CD14-positive monocyte (primary cell): ENCODE measurements at regions not wholly inside any gene's neighbourhood (a gene's known extent, or its start where the extent isn't known, plus 50 kb on each side); places are given as distances from the start of the nearest gene placed in this dataset.

Experiments used
- DNase-seq, 3 donors: peaks; one replicate each; pipeline ENCODE4 v3.0.0-alpha.2; 2011 to 2022
- H2AFZ ChIP-seq: 2 replicates; pipeline ENCODE4 v1.6.0; 2012; ENCODE audit warnings: mild to moderate bottlenecking, low read depth, low read length, inconsistent platforms; ENCODE audit not compliant: insufficient read depth, poor library complexity, severe bottlenecking
- H3K27ac ChIP-seq, 2 donors: 1 replicate in 1 of 2; 2 replicates in 1 of 2; pipeline ENCODE4 v1.5.1; 2012 to 2013; ENCODE audit warnings: low read length in 2 of 2, control low read depth in 1 of 2, inconsistent platforms in 1 of 2, low read depth in 1 of 2, mild to moderate bottlenecking in 1 of 2
- H3K27me3 ChIP-seq, 2 donors: one replicate each; pipeline versions ENCODE4 v1.6.0 to v1.6.1; 2011 to 2013; ENCODE audit warnings: low read length in 2 of 2; ENCODE audit not compliant: control insufficient read depth in 2 of 2, insufficient read depth in 2 of 2
- H3K36me3 ChIP-seq, 2 donors: replicated peaks in 1 of 2; 1 replicate in 1 of 2; 2 replicates in 1 of 2; pipeline versions ENCODE4 v1.5.1 to v1.6.1; 2012 to 2013; ENCODE audit warnings: low read length in 2 of 2, control low read depth in 1 of 2, inconsistent platforms in 1 of 2, mild to moderate bottlenecking in 1 of 2; ENCODE audit not compliant: insufficient read depth in 2 of 2, control insufficient read depth in 1 of 2
- H3K4me1 ChIP-seq, 2 donors: 1 replicate in 1 of 2; 2 replicates in 1 of 2; pipeline versions ENCODE4 v1.5.1 to v1.6.1; 2012 to 2013; ENCODE audit warnings: low read length in 2 of 2, control low read depth in 1 of 2, inconsistent platforms in 1 of 2, mild to moderate bottlenecking in 1 of 2, moderate library complexity in 1 of 2; ENCODE audit not compliant: insufficient read depth in 2 of 2, control insufficient read depth in 1 of 2
- H3K4me2 ChIP-seq: replicated peaks from 2 replicates; pipeline ENCODE3; 2012; ENCODE audit warnings: low read length, moderate library complexity, mild to moderate bottlenecking; ENCODE audit not compliant: poor library complexity, severe bottlenecking; ENCODE audit errors: extremely low read depth
- H3K4me3 ChIP-seq, 3 experiments: fragments of 200-600 bp in 1 of 3; sonication (generic) in 1 of 3; replicated peaks in 1 of 3; 1 replicate in 2 of 3; 2 replicates in 1 of 3; pipeline ENCODE4 v1.5.1; 2011 to 2013; ENCODE audit warnings: low read length in 3 of 3, mild to moderate bottlenecking in 3 of 3, control low read depth in 2 of 3, low read depth in 2 of 3, inconsistent platforms in 1 of 3, moderate library complexity in 1 of 3
- H3K79me2 ChIP-seq: 2 replicates; pipeline ENCODE4 v1.6.0; 2012; ENCODE audit warnings: mild to moderate bottlenecking, control low read depth, inconsistent platforms, low read length, moderate library complexity; ENCODE audit not compliant: insufficient read depth
- H3K9ac ChIP-seq: 2 replicates; pipeline ENCODE4 v1.6.0; 2017; ENCODE audit warnings: low read length, mild to moderate bottlenecking; ENCODE audit not compliant: insufficient read depth, poor library complexity, severe bottlenecking
- H3K9me3 ChIP-seq, 2 donors: replicated peaks in 1 of 2; 1 replicate in 1 of 2; 2 replicates in 1 of 2; pipeline versions ENCODE4 v1.5.1 to v1.6.1; 2012 to 2013; ENCODE audit warnings: low read length in 2 of 2, control low read depth in 1 of 2; ENCODE audit not compliant: control insufficient read depth in 1 of 2, insufficient read depth in 1 of 2
- H4K20me1 ChIP-seq: 2 replicates; pipeline ENCODE4 v1.6.0; 2012; ENCODE audit warnings: mild to moderate bottlenecking, low read length, control low read depth, moderate library complexity; ENCODE audit not compliant: insufficient read depth
- H3K27ac Mint-ChIP-seq, 7 donors: one replicate each; pipeline ENCODE4 v1.8.0; 2020; ENCODE audit warnings: mild to moderate bottlenecking in 7 of 7, mixed read lengths in 7 of 7, moderate library complexity in 6 of 7, inconsistent platforms in 2 of 7
- H3K27me3 Mint-ChIP-seq, 3 donors: one replicate each; pipeline ENCODE4 v1.8.0; 2021 to 2022; ENCODE audit warnings: low read depth in 3 of 3, mild to moderate bottlenecking in 3 of 3, mixed read lengths in 3 of 3, moderate library complexity in 3 of 3, inconsistent platforms in 1 of 3
- H3K36me3 Mint-ChIP-seq, 2 donors: one replicate each; pipeline ENCODE4 v1.8.0; 2020; ENCODE audit warnings: mixed read lengths in 2 of 2, inconsistent platforms in 1 of 2, mild to moderate bottlenecking in 1 of 2
- H3K4me1 Mint-ChIP-seq: one replicate; pipeline ENCODE4 v1.8.0; 2020; ENCODE audit warnings: mild to moderate bottlenecking, mixed read lengths
- H3K4me3 Mint-ChIP-seq, 2 donors: one replicate each; pipeline ENCODE4 v1.8.0; 2020; ENCODE audit warnings: mild to moderate bottlenecking in 2 of 2, mixed read lengths in 2 of 2, moderate library complexity in 1 of 2
- H3K9me3 Mint-ChIP-seq, 7 donors: one replicate each; pipeline ENCODE4 v1.8.0; 2020 to 2022; ENCODE audit warnings: mixed read lengths in 7 of 7, mild to moderate bottlenecking in 6 of 7, moderate library complexity in 6 of 7, inconsistent platforms in 2 of 7
- CTCF ChIP-seq: fragments of 200-600 bp; IDR thresholded peaks from one replicate; pipeline ENCODE4 v1.8.0; 2022; ENCODE audit warnings: antibody characterized with exemption, mild to moderate bottlenecking
- WGBS: methylation state at CpG from one replicate; pipeline ENCODE4 v1.1.5; 2013; ENCODE audit warnings: missing lambda C conversion rate; ENCODE audit not compliant: insufficient coverage; 5-methylcytosine and 5-hydroxymethylcytosine counted together
- intact Hi-C, 2 donors: fragments of 100-400 bp; cut with micrococcal nuclease; formaldehyde crosslinking; loops; one replicate each; pipeline versions ENCODE4 v1.15.0 to v1.15.1; 2023

GRCh38 chr3:159371961-159372360, 570.1 kb downstream of the MFSD1 start:
- H3K27ac Mint-ChIP-seq = no peak overlapping the region
- H2AFZ ChIP-seq = no peak overlapping the region
- no peaks in the 10 kb centered on the region for H3K4me1 Mint-ChIP-seq
- H3K79me2 ChIP-seq = no peaks in the 10 kb centered on the region
- peaks cover 0 to 3% (median 0%) of the 10 kb centered on the region in 7 donors for H3K9me3 Mint-ChIP-seq
- H3K9ac ChIP-seq = no peak overlapping the region
- no peaks in the 10 kb centered on the region for H3K9me3 ChIP-seq
- no peak overlapping the region for H3K4me2 ChIP-seq
- no CpG with 5 or more reads among the region's 1 CpG for WGBS
- no peak overlapping the region for H3K27ac ChIP-seq
- H3K4me3 Mint-ChIP-seq = no peak overlapping the region
- no peaks in the 10 kb centered on the region for H3K4me1 ChIP-seq
- H3K27me3 Mint-ChIP-seq = peaks cover 0 to 3% (median 2%) of the 10 kb centered on the region in 3 donors
- no peaks in the 10 kb centered on the region for H3K27me3 ChIP-seq
- no peaks in the 10 kb centered on the region for H3K36me3 ChIP-seq
- intact Hi-C loops = no loop called here
- no peak overlapping the region for H3K4me3 ChIP-seq
- no peak for TF ChIP-seq CTCF
- DNase-seq = no peak
- H4K20me1 ChIP-seq = no peaks in the 10 kb centered on the region
- no peaks in the 10 kb centered on the region for H3K36me3 Mint-ChIP-seq

- H2AFZ ChIP-seq = no peak overlapping the region
- no peaks in the 10 kb centered on the region for H3K79me2 ChIP-seq
- Mint-ChIP-seq H3K36me3 (no peaks in the 10 kb centered on the region), H3K27ac (no peak overlapping the region), H3K27me3 (peaks cover 0 to 3% (median 2%) of the 10 kb centered on the region in 3 donors), H3K4me3 (no peak overlapping the region), H3K9me3 (peaks cover 0 to 4% (median 1%) of the 10 kb centered on the region in 7 donors), H3K4me1 (no peaks in the 10 kb centered on the region)
- no peaks in the 10 kb centered on the region for H3K36me3 ChIP-seq
- no peak overlapping the region for H3K9ac ChIP-seq
- no peaks in the 10 kb centered on the region for H3K9me3 ChIP-seq
- H3K27ac ChIP-seq = no peak overlapping the region
- no peaks in the 10 kb centered on the region for H4K20me1 ChIP-seq
- no peak for TF ChIP-seq CTCF
- no peaks in the 10 kb centered on the region for H3K27me3 ChIP-seq
- intact Hi-C loops = no loop called here
- no peak for DNase-seq
- no peaks in the 10 kb centered on the region for H3K4me1 ChIP-seq
- WGBS = 56% methylated on average over 1 of the region's 4 CpGs
- H3K4me2 ChIP-seq = no peak overlapping the region
- H3K4me3 ChIP-seq = no peak overlapping the region
Measured at GRCh38 chr3:159378396-159379194, 576.7 kb downstream of the MFSD1 start.
